Uterus (tissue), 3 donors: ENCODE measurements at regions not wholly inside any gene's neighbourhood (a gene's known extent, or its start where the extent isn't known, plus 50 kb on each side); places are given as distances from the start of the nearest gene placed in this dataset.

ENCODE experiments used
- DNase-seq, 2 donors: peaks; one replicate each; pipeline ENCODE4 v3.0.0-alpha.2; 2019 to 2020
- H3K27ac ChIP-seq, 2 donors: fragments of 200-600 bp; sonication (generic); 1 replicate in 1 of 2; 2 replicates in 1 of 2; pipeline ENCODE4 v1.5.1; 2016 to 2018
- H3K27me3 ChIP-seq, 2 donors: fragments of 200-600 bp; sonication (generic); one replicate each; pipeline ENCODE4 v1.5.1; 2018 to 2019; ENCODE audit warnings: control low read depth in 1 of 2
- H3K36me3 ChIP-seq, 2 donors: fragments of 200-600 bp; sonication (generic); one replicate each; pipeline ENCODE4 v1.5.1; 2019; ENCODE audit warnings: control low read depth in 1 of 2
- H3K4me1 ChIP-seq, 2 donors: fragments of 200-600 bp; sonication (generic); one replicate each; pipeline ENCODE4 v1.5.1; 2018 to 2019; ENCODE audit warnings: control low read depth in 1 of 2
- H3K4me3 ChIP-seq, 2 donors: fragments of 200-600 bp; sonication (generic); 1 replicate in 1 of 2; 2 replicates in 1 of 2; pipeline ENCODE4 v1.5.1; 2018 to 2019; ENCODE audit warnings: mild to moderate bottlenecking in 1 of 2
- H3K9me3 ChIP-seq, 2 donors: fragments of 200-600 bp; sonication (generic); one replicate each; pipeline ENCODE4 v1.5.1; 2019; ENCODE audit warnings: control low read depth in 1 of 2
- POLR2A ChIP-seq, 2 donors: fragments of 450-650 bp; IDR thresholded peaks; one replicate each; pipeline ENCODE4 v1.6.1; 2016; ENCODE audit warnings: antibody characterized with exemption in 2 of 2, mild to moderate bottlenecking in 1 of 2, moderate library complexity in 1 of 2
- intact Hi-C: fragments of 100-400 bp; cut with DNase I; formaldehyde crosslinking; loops from one replicate; pipeline ENCODE4 v1.15.1; 2023; ENCODE audit warnings: low total_unique reads
- TF ChIP-seq, protein P1 (sequence below), 4 experiments: fragments of 200-600 bp in 2 of 4; fragments of 450-650 bp in 2 of 4; sonication (generic) in 2 of 4; IDR thresholded peaks; one replicate each; pipeline ENCODE4 v1.5.1; 2016 to 2019; ENCODE audit warnings: antibody characterized with exemption in 4 of 4, mild to moderate bottlenecking in 2 of 4, moderate library complexity in 1 of 4
- donor health status: DM: yes; HTN: yes; CAD: no.

DNA sequence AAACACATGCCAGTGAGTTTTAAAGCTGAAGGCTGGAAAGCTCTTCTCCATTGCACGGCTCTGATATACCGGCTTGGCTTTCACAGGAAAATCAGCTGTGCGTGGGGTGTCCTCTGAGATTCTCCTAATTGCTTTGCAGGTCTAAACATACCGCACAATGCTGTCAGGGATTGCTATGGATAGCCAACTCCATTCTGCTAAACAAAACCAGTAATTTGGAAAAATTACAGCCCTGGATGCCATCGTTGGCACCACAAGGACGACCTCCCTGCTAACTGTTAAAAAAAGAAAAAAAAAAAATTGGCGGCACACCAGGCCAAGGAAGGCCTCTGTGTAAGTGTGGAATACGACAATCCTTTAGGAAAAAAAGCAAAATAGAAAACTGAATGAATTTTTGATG is 118.6 kb upstream of the ADARB2 start:
- TF ChIP-seq, protein P1, sequence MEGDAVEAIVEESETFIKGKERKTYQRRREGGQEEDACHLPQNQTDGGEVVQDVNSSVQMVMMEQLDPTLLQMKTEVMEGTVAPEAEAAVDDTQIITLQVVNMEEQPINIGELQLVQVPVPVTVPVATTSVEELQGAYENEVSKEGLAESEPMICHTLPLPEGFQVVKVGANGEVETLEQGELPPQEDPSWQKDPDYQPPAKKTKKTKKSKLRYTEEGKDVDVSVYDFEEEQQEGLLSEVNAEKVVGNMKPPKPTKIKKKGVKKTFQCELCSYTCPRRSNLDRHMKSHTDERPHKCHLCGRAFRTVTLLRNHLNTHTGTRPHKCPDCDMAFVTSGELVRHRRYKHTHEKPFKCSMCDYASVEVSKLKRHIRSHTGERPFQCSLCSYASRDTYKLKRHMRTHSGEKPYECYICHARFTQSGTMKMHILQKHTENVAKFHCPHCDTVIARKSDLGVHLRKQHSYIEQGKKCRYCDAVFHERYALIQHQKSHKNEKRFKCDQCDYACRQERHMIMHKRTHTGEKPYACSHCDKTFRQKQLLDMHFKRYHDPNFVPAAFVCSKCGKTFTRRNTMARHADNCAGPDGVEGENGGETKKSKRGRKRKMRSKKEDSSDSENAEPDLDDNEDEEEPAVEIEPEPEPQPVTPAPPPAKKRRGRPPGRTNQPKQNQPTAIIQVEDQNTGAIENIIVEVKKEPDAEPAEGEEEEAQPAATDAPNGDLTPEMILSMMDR (IDR thresholded peaks at IDR 0.05): no peak
- no peak for TF ChIP-seq POLR2A (IDR thresholded peaks at IDR 0.05)
- DNase-seq: no peak
- intact Hi-C loops: no loop called here
- Histone ChIP-seq H3K27ac (no peak overlapping the region), H3K4me3 (no peak overlapping the region), H3K9me3 (no peaks in the 10 kb centered on the region), H3K4me1 (no peaks in the 10 kb centered on the region), H3K36me3 (no peaks in the 10 kb centered on the region), H3K27me3 (no peaks in the 10 kb centered on the region)

DNA sequence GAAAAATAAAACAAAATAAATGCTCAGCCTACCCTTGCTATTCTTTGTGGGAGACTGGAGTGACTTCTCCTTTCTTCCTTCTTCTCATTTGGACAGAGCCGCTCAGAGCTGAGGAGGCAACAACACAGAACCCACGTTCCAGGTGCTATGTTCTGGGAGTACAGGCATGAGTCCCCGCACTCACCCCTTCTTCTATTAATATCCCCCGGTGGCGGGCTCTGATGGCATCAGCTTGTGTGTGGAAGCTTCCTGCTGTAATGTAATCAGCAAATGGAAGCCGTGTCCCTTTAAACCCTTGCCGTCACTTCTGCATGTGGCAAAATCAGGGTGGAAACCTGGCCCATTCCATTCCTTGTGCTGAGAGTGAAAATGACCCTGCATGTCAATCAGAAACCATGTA is 116.9 kb upstream of the ADARB2 start:
- Histone ChIP-seq H3K4me1 (no peaks in the 10 kb centered on the region), H3K27me3 (no peaks in the 10 kb centered on the region), H3K27ac (no peak overlapping the region), H3K36me3 (no peaks in the 10 kb centered on the region), H3K9me3 (no peaks in the 10 kb centered on the region), H3K4me3 (no peak overlapping the region)
- TF ChIP-seq, protein P1 (IDR thresholded peaks at IDR 0.05): no peak
- TF ChIP-seq POLR2A (IDR thresholded peaks at IDR 0.05): no peak
- no peak for DNase-seq
- intact Hi-C loops: no loop called here

DNA sequence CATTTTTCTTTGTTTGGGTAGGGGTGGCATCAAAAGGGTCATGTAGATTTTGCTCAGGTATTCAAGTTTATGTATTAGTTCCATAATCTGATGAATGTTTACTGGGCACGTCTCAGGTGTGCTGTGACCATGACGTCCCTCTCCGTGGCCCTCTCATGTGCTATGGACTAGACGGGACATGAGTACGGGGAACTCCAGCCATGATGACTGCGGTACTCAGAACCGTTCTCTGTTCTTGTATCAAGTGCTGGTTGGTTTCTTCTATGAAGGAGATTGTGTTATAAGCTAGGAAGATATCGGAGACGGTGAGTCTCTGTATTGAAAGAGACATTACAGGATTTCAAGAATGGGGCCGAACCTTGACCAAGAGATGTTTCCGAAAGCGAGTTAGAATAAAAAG is 116.5 kb upstream of the ADARB2 start:
- Histone ChIP-seq H3K27me3 (no peaks in the 10 kb centered on the region), H3K9me3 (no peaks in the 10 kb centered on the region), H3K4me3 (no peak overlapping the region), H3K36me3 (no peaks in the 10 kb centered on the region), H3K27ac (no peak overlapping the region), H3K4me1 (no peaks in the 10 kb centered on the region)
- TF ChIP-seq, protein P1 (IDR thresholded peaks at IDR 0.05): no peak
- TF ChIP-seq POLR2A (IDR thresholded peaks at IDR 0.05): no peak
- intact Hi-C loops: no loop called here
- no peak for DNase-seq

DNA sequence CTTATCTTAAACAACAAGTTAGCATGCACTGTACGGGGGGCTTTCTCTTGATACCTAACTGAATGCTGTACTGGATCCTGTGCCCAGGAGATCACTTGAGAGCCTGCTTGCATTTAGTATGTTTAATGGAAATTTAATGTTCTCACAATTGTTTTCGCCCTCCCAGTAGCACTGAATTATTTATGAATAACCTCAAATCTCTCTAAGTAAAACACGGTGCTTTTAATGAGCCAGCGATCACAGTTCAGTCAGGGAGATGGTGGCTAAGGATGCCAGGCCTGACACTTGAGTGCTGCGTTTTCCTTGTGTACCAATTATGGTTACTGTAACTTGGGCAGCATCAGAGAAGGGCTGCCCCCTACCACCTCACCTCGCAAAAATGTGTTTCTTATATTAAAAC is 115.5 kb upstream of the ADARB2 start:
- Histone ChIP-seq H3K4me1 (no peaks in the 10 kb centered on the region), H3K36me3 (no peaks in the 10 kb centered on the region), H3K27ac (no peak overlapping the region), H3K27me3 (no peaks in the 10 kb centered on the region), H3K9me3 (no peaks in the 10 kb centered on the region), H3K4me3 (no peak overlapping the region)
- TF ChIP-seq, protein P1 (IDR thresholded peaks at IDR 0.05): no peak
- no peak for TF ChIP-seq POLR2A (IDR thresholded peaks at IDR 0.05)
- DNase-seq: no peak
- intact Hi-C loops: no loop called here

DNA sequence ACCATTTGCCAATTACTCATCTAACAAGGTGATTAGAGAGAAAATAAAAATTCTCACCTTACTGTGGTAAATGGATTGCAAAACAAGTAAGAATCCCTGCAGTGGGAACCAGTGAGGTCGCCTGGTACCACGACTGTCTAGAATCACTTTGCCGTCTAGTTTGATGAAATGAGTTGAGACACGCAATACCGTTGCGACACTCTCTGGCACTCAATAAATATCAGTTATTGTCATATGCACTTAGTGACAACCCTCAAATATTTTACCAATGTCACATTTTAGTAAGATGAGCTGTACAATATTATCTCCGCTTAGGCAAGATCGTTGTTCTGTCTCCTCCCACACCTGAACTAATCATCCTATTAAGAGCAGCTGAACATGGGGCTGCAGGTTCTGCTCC is 114.4 kb upstream of the ADARB2 start:
- no peak overlapping the region for H3K4me3 ChIP-seq
- H3K27me3 ChIP-seq: no peaks in the 10 kb centered on the region
- H3K9me3 ChIP-seq: no peaks in the 10 kb centered on the region
- intact Hi-C loops: no loop called here
- H3K27ac ChIP-seq: no peak overlapping the region
- TF ChIP-seq, protein P1 (IDR thresholded peaks at IDR 0.05): no peak
- no peak for TF ChIP-seq POLR2A (IDR thresholded peaks at IDR 0.05)
- no peaks in the 10 kb centered on the region for H3K4me1 ChIP-seq
- no peaks in the 10 kb centered on the region for H3K36me3 ChIP-seq
- DNase-seq: no peak
